Mesendoderm (in vitro differentiated cells): ENCODE measurements at regions not wholly inside any gene's neighbourhood (a gene's known extent, or its start where the extent isn't known, plus 50 kb on each side); places are given as distances from the start of the nearest gene placed in this dataset.
A peak's percentile ranks its signal among the peaks of the same experiment; 100 is the strongest.

ENCODE experiments used
- DNase-seq: peaks from one replicate; pipeline ENCODE4 v3.0.0; 2013
- H2AK5ac ChIP-seq: 2 replicates; pipeline ENCODE4 v1.6.1; 2013; ENCODE audit warnings: low read length, inconsistent platforms
- H2BK120ac ChIP-seq: 2 replicates; pipeline ENCODE4 v1.6.1; 2013; ENCODE audit warnings: low read depth, mild to moderate bottlenecking, low read length, moderate library complexity, mixed read lengths
- H2BK15ac ChIP-seq: replicated peaks from 2 replicates; pipeline ENCODE4 v1.6.1; 2013; ENCODE audit warnings: low read depth, mild to moderate bottlenecking, moderate library complexity
- H2BK5ac ChIP-seq: 2 replicates; pipeline ENCODE4 v1.6.1; 2013; ENCODE audit warnings: low read length, inconsistent platforms
- H3K18ac ChIP-seq: 2 replicates; pipeline ENCODE4 v1.6.1; 2013; ENCODE audit warnings: mild to moderate bottlenecking, low read length, mixed read lengths
- H3K23ac ChIP-seq: one replicate; pipeline ENCODE4 v1.6.1; 2013; ENCODE audit warnings: low read length
- H3K27ac ChIP-seq: 2 replicates; pipeline ENCODE4 v1.5.1; 2013; ENCODE audit warnings: low read depth, mild to moderate bottlenecking, inconsistent platforms, low read length, moderate library complexity
- H3K27me3 ChIP-seq: 2 replicates; pipeline ENCODE4 v1.6.1; 2013; ENCODE audit warnings: low read length, control low read depth, mild to moderate bottlenecking, inconsistent platforms; ENCODE audit not compliant: insufficient read depth, poor library complexity
- H3K36me3 ChIP-seq: 2 replicates; pipeline ENCODE4 v1.6.1; 2013; ENCODE audit warnings: low read length, inconsistent platforms; ENCODE audit not compliant: control insufficient read depth, insufficient read depth
- H3K4ac ChIP-seq: one replicate; pipeline ENCODE4 v1.6.1; 2013; ENCODE audit warnings: low read depth, mild to moderate bottlenecking, low read length, moderate library complexity
- H3K4me1 ChIP-seq: 2 replicates; pipeline ENCODE4 v1.6.1; 2013; ENCODE audit warnings: low read depth, low read length, inconsistent platforms; ENCODE audit not compliant: control insufficient read depth
- H3K4me2 ChIP-seq: 2 replicates; pipeline ENCODE4 v1.6.1; 2013; ENCODE audit warnings: low read length
- H3K4me3 ChIP-seq: 2 replicates; pipeline ENCODE4 v1.5.1; 2013; ENCODE audit warnings: mild to moderate bottlenecking, low read length
- H3K56ac ChIP-seq: one replicate; pipeline ENCODE4 v1.6.1; 2013; ENCODE audit warnings: low read length
- H3K79me1 ChIP-seq: 2 replicates; pipeline ENCODE4 v1.6.1; 2013; ENCODE audit warnings: low read length, inconsistent platforms
- H3K79me2 ChIP-seq: 2 replicates; pipeline ENCODE4 v1.6.1; 2013; ENCODE audit warnings: mild to moderate bottlenecking, low read length; ENCODE audit not compliant: control insufficient read depth, insufficient read depth
- H3K9ac ChIP-seq: 2 replicates; pipeline ENCODE4 v1.6.1; 2013; ENCODE audit warnings: low read length, inconsistent platforms
- H4K5ac ChIP-seq: one replicate; pipeline ENCODE4 v1.6.1; 2013; ENCODE audit warnings: low read length
- H4K8ac ChIP-seq: one replicate; pipeline ENCODE4 v1.6.1; 2013; ENCODE audit warnings: low read depth, mild to moderate bottlenecking, control low read depth, low read length, moderate library complexity
- WGBS: extraction: QIAGEN DNeasy Blood & Tissue Kit; methylation state at CpG from one replicate; pipeline ENCODE4 v1.1.7; 2013; ENCODE audit warnings: low lambda C conversion rate, missing lambda C conversion rate; ENCODE audit not compliant: insufficient coverage; ENCODE audit errors: extremely low coverage; 5-methylcytosine and 5-hydroxymethylcytosine counted together

DNA sequence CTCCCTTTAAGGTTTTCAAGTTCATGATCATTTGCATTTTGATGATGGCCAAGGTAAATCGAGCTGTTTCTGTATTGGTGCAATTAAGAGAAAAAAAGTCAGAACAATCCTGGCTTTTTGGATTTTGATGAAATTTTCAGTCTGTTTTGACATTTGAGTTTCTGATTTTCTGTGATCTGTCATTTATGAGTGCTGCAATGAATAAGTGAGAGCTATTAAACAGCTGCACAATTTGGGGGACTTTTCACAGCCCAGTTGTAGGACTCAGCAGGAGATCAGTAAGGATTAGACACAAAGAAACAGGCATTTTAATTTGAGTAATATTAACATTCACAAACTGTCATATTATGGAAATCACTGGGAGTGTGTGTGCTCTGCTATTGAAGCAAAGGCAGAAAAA, 452.9 kb upstream of the CXADR start:
- Histone ChIP-seq H3K18ac (no peak overlapping the region), H3K4me1 (no peaks in the 10 kb centered on the region), H3K79me1 (no peaks in the 10 kb centered on the region), H3K27ac (no peak overlapping the region), H3K56ac (no peak overlapping the region), H3K79me2 (no peaks in the 10 kb centered on the region), H2BK120ac (no peak overlapping the region), H3K4ac (no peak overlapping the region), H2BK5ac (no peak overlapping the region), H3K4me2 (no peak overlapping the region), H3K4me3 (no peak overlapping the region), H4K5ac (no peak overlapping the region), H2BK15ac (no peak overlapping the region), H3K27me3 (no peaks in the 10 kb centered on the region), H3K36me3 (no peaks in the 10 kb centered on the region), H3K9ac (no peak overlapping the region), H2AK5ac (no peak overlapping the region), H3K23ac (no peak overlapping the region), H4K8ac (no peak overlapping the region)
- no peak for DNase-seq
- WGBS: no CpG with 5 or more reads among the region's 1 CpG

DNA sequence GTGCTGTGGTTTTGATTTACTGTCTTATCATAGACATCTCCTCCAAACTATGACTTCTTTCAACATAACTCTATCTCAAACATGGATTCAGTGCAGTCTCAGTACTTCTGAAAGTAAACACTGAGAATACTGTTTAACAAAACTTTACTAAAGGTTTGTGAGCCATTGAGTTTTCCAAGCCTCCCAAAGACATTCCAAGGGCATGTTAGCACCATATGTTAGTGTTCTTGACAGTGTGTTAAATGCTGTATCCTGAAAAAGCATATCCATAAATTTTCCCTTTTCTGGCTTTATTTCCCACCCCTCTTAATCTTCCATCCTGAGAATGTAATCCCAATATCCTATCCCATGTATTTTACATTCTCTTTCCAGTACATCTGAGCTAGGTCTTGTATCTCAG, 446.8 kb upstream of the CXADR start:
- no peak overlapping the region for H3K23ac ChIP-seq
- no peaks in the 10 kb centered on the region for H3K27me3 ChIP-seq
- no peak overlapping the region for H2BK120ac ChIP-seq
- H3K4me2 ChIP-seq: no peak overlapping the region
- no peak overlapping the region for H3K9ac ChIP-seq
- no peak overlapping the region for H3K56ac ChIP-seq
- no peak for DNase-seq
- no peak overlapping the region for H3K4ac ChIP-seq
- no peak overlapping the region for H3K27ac ChIP-seq
- H3K79me1 ChIP-seq: no peaks in the 10 kb centered on the region
- no peak overlapping the region for H2AK5ac ChIP-seq
- no peaks in the 10 kb centered on the region for H3K79me2 ChIP-seq
- no peak overlapping the region for H4K5ac ChIP-seq
- no peak overlapping the region for H2BK5ac ChIP-seq
- no peak overlapping the region for H2BK15ac ChIP-seq
- H3K4me3 ChIP-seq: no peak overlapping the region
- H3K36me3 ChIP-seq: no peaks in the 10 kb centered on the region
- no peak overlapping the region for H4K8ac ChIP-seq
- no peaks in the 10 kb centered on the region for H3K4me1 ChIP-seq
- no peak overlapping the region for H3K18ac ChIP-seq

DNA sequence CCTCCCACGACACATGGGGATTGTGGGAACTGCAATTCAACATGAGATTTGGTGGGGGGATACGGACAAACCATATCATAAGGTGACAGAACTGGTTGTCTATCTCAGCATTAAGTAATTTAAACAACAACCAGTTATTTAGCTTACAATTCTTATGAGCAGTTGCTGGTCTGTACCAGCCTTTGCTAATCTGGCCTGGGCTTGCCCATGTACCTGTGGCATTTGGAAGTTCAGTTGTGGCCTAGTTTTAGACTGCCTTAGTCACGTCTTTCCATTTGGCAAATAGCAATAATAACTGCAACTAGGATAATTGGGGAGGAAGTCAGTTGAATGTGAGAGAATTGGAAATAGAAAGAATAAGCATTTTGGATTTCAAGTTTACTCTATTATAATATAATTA, 441.8 kb upstream of the CXADR start:
- no CpG with 5 or more reads among the region's 3 CpGs for WGBS
- no peak overlapping the region for H2BK120ac ChIP-seq
- no peaks in the 10 kb centered on the region for H3K79me2 ChIP-seq
- no peak overlapping the region for H3K23ac ChIP-seq
- H3K27me3 ChIP-seq: no peaks in the 10 kb centered on the region
- H2AK5ac ChIP-seq: no peak overlapping the region
- no peaks in the 10 kb centered on the region for H3K79me1 ChIP-seq
- no peak overlapping the region for H4K8ac ChIP-seq
- no peak for DNase-seq
- H3K18ac ChIP-seq: no peak overlapping the region
- H2BK5ac ChIP-seq: no peak overlapping the region
- no peak overlapping the region for H3K9ac ChIP-seq
- no peaks in the 10 kb centered on the region for H3K36me3 ChIP-seq
- H3K4me1 ChIP-seq: no peaks in the 10 kb centered on the region
- H3K4me2 ChIP-seq: no peak overlapping the region
- no peak overlapping the region for H3K4ac ChIP-seq
- H3K4me3 ChIP-seq: no peak overlapping the region
- H2BK15ac ChIP-seq: no peak overlapping the region
- no peak overlapping the region for H4K5ac ChIP-seq
- no peak overlapping the region for H3K56ac ChIP-seq
- no peak overlapping the region for H3K27ac ChIP-seq

DNA sequence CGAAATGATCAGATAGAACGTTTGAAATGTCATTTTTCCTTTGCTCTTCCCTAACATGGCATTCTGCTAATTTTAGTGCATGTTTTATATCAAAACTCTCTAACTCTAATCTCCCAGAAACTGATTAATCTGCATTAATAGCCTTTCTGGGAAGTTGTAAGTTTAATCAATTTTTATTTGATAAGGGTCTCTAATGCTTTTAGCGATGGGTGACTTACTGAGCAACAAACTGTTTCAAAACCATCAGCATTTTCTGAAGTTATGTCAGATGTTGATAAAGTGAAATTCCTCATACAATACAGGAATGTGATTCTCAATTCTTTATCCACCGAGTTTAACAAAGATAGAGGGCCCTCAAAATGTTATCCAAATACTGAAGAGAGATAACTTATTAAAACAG, 431.6 kb upstream of the CXADR start:
- no peaks in the 10 kb centered on the region for H3K36me3 ChIP-seq
- no peak overlapping the region for H4K8ac ChIP-seq
- H3K79me2 ChIP-seq: no peaks in the 10 kb centered on the region
- H3K27ac ChIP-seq: no peak overlapping the region
- no peaks in the 10 kb centered on the region for H3K27me3 ChIP-seq
- no CpG with 5 or more reads among the region's 4 CpGs for WGBS
- H3K4me2 ChIP-seq: no peak overlapping the region
- H2BK15ac ChIP-seq: no peak overlapping the region
- no peak overlapping the region for H2AK5ac ChIP-seq
- H4K5ac ChIP-seq: no peak overlapping the region
- no peak overlapping the region for H3K9ac ChIP-seq
- H3K56ac ChIP-seq: no peak overlapping the region
- no peak overlapping the region for H3K4ac ChIP-seq
- no peak overlapping the region for H2BK120ac ChIP-seq
- no peaks in the 10 kb centered on the region for H3K79me1 ChIP-seq
- no peak overlapping the region for H3K23ac ChIP-seq
- no peaks in the 10 kb centered on the region for H3K4me1 ChIP-seq
- no peak overlapping the region for H3K4me3 ChIP-seq
- DNase-seq: no peak
- H2BK5ac ChIP-seq: no peak overlapping the region
- H3K18ac ChIP-seq: no peak overlapping the region

DNA sequence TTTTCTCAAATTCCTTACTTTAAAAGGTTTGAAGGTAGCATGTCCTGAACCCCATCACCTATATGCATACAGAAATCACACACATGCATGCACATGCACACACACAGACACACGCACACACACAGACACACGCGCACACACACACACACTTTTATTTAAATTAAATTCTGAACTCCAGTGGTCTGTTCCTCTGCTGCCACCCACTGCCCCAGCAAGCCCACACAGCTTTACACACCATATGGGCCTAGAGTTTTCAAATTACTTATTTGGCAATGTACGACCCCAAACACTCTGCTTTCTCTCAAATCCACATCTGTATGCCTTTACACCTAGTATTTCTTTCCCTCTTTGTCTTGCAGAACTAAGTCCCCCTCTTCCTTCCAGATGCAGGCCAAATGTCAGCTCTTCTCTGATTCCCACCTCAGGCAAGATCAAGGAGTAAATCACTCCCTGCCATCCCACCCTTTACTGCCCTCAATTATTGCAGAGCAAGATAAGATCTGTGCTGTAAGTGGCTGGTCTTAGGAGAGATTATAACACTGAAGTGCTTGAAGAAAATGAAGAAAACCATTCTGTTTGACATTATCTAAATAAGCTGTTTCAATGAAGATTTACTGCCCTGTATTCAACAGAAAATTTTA, 429.9 kb upstream of the CXADR start:
- peak; percentile 58 for DNase-seq
- no peaks in the 10 kb centered on the region for H3K79me1 ChIP-seq
- H2BK5ac ChIP-seq: no peak overlapping the region
- H3K4me2 ChIP-seq: no peak overlapping the region
- no peak overlapping the region for H3K18ac ChIP-seq
- H3K36me3 ChIP-seq: no peaks in the 10 kb centered on the region
- no peak overlapping the region for H3K23ac ChIP-seq
- H3K27me3 ChIP-seq: no peaks in the 10 kb centered on the region
- no peaks in the 10 kb centered on the region for H3K79me2 ChIP-seq
- no peak overlapping the region for H2BK120ac ChIP-seq
- no peak overlapping the region for H3K4ac ChIP-seq
- no peak overlapping the region for H3K9ac ChIP-seq
- H3K4me3 ChIP-seq: no peak overlapping the region
- no peaks in the 10 kb centered on the region for H3K4me1 ChIP-seq
- H2BK15ac ChIP-seq: no peak overlapping the region
- WGBS: no CpG with 5 or more reads among the region's 4 CpGs
- H4K5ac ChIP-seq: no peak overlapping the region
- no peak overlapping the region for H4K8ac ChIP-seq
- no peak overlapping the region for H3K56ac ChIP-seq
- no peak overlapping the region for H2AK5ac ChIP-seq
- no peak overlapping the region for H3K27ac ChIP-seq

DNA sequence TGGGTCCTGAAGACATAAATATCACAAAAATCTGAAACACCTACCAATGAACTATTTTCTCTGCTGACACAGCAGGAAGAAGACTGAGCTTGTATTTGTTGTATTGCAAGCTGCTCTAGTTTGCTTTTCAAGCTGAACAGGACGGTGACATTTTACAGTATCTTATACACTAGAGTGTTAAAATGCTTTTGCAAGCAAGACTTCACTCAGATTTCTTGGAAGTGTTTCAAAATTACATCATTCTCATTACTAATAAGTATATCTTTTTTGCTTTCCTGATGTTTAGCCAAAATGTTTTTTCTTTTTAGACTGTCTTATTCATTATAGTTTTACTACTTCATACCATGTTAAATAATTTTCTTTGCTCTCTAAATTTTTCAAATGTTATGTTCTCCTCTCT, 427.1 kb upstream of the CXADR start:
- WGBS: no CpG with 5 or more reads among the region's 1 CpG
- H4K5ac ChIP-seq: no peak overlapping the region
- no peak overlapping the region for H2BK5ac ChIP-seq

More for the DNA sequence above, 427.1 kb upstream of the CXADR start:
- no peaks in the 10 kb centered on the region for H3K79me2 ChIP-seq
- H4K8ac ChIP-seq: no peak overlapping the region
- H3K4me1 ChIP-seq: no peaks in the 10 kb centered on the region
- H2AK5ac ChIP-seq: no peak overlapping the region
- H3K79me1 ChIP-seq: no peaks in the 10 kb centered on the region
- no peaks in the 10 kb centered on the region for H3K27me3 ChIP-seq
- H3K27ac ChIP-seq: no peak overlapping the region
- no peak overlapping the region for H3K4me3 ChIP-seq
- no peak for DNase-seq
- H2BK120ac ChIP-seq: no peak overlapping the region
- no peaks in the 10 kb centered on the region for H3K36me3 ChIP-seq
- H3K23ac ChIP-seq: no peak overlapping the region
- no peak overlapping the region for H3K4ac ChIP-seq
- no peak overlapping the region for H3K9ac ChIP-seq
- H3K4me2 ChIP-seq: no peak overlapping the region
- H2BK15ac ChIP-seq: no peak overlapping the region
- no peak overlapping the region for H3K18ac ChIP-seq
- H3K56ac ChIP-seq: no peak overlapping the region
